Colonic mucosa (tissue), 4 donors: ENCODE measurements at regions not wholly inside any gene's neighbourhood (a gene's known extent, or its start where the extent isn't known, plus 50 kb on each side); places are given as distances from the start of the nearest gene placed in this dataset.
"Not testable (repeated sequence)": the region's sequence is repeated elsewhere in the genome, so short reads cannot be mapped to it uniquely, and the experiment has no call there.

Experiments used
- DNase-seq: peaks from one replicate; pipeline ENCODE4 v3.0.0-alpha.2; 2020
- H3K27ac ChIP-seq: fragments of 200-600 bp; one replicate; pipeline ENCODE4 v1.8.0; 2021
- H3K27me3 ChIP-seq: fragments of 200-600 bp; one replicate; pipeline ENCODE4 v1.8.0; 2021
- H3K36me3 ChIP-seq: fragments of 200-600 bp; one replicate; pipeline ENCODE4 v1.8.0; 2021
- H3K4me1 ChIP-seq: fragments of 200-600 bp; one replicate; pipeline ENCODE4 v1.8.0; 2021; ENCODE audit warnings: mild to moderate bottlenecking
- H3K4me3 ChIP-seq: fragments of 200-600 bp; one replicate; pipeline ENCODE4 v1.8.0; 2021
- H3K9ac ChIP-seq, 2 donors: one replicate each; pipeline ENCODE4 v1.7.0; 2013; ENCODE audit warnings: control low read depth in 2 of 2, low read depth in 2 of 2, low read length in 2 of 2
- H3K9me3 ChIP-seq: fragments of 200-600 bp; one replicate; pipeline ENCODE4 v1.8.0; 2021
- CTCF ChIP-seq: fragments of 200-600 bp; IDR thresholded peaks from one replicate; pipeline ENCODE4 v1.8.0; 2022; ENCODE audit warnings: antibody characterized with exemption, mild to moderate bottlenecking
- intact Hi-C: fragments of 100-400 bp; cut with DNase I; formaldehyde crosslinking; loops from one replicate; pipeline ENCODE4 v1.14.1; 2022
- donor health status: healthy.
- donor health status: DM: no; HTN: no; CAD: no.
- donor health status: DM: no; HTN: no; CAD: no.

- H3K9me3 ChIP-seq = no peaks in the 10 kb centered on the region
- peaks cover 4% of the 10 kb centered on the region for H3K27me3 ChIP-seq
- no peaks in the 10 kb centered on the region for H3K4me1 ChIP-seq
- no peak for TF ChIP-seq CTCF
- no peaks in the 10 kb centered on the region for H3K36me3 ChIP-seq
- no peak overlapping the region for H3K4me3 ChIP-seq
- no peak overlapping the region for H3K9ac ChIP-seq
- H3K27ac ChIP-seq = no peak overlapping the region
- no peak for DNase-seq
- intact Hi-C loops = no loop called here
Observed at GRCh38 chr17:20779521-20779920, 200.0 kb downstream of the CDRT15L2 start.

- intact Hi-C loops = no loop called here
- Histone ChIP-seq H3K36me3 (no peaks in the 10 kb centered on the region), H3K4me1 (no peaks in the 10 kb centered on the region), H3K27ac (no peak overlapping the region), H3K9me3 (no peaks in the 10 kb centered on the region), H3K9ac (no peak overlapping the region), H3K27me3 (peaks cover 4% of the 10 kb centered on the region), H3K4me3 (no peak overlapping the region)
- no peak for TF ChIP-seq CTCF
- no peak for DNase-seq
Observed at GRCh38 chr17:20781260-20781659, 201.7 kb downstream of the CDRT15L2 start.

GRCh38 chr17:20781869-20782268 is 202.3 kb downstream of the CDRT15L2 start:
- intact Hi-C loops, H3K9ac ChIP-seq: not testable (repeated sequence)

GRCh38 chr17:20783091-20783490 is 203.6 kb downstream of the CDRT15L2 start:
- Histone ChIP-seq H3K9ac (no peak overlapping the region), H3K4me1 (no peaks in the 10 kb centered on the region), H3K9me3 (no peaks in the 10 kb centered on the region), H3K27ac (no peak overlapping the region), H3K4me3 (no peak overlapping the region), H3K36me3 (no peaks in the 10 kb centered on the region), H3K27me3 (peaks cover 4% of the 10 kb centered on the region)
- intact Hi-C loops = no loop called here
- no peak for DNase-seq
- TF ChIP-seq CTCF = no peak

More at GRCh38 chr17:20781869-20782268, 202.3 kb downstream of the CDRT15L2 start:
- not testable (repeated sequence) for H3K9me3 ChIP-seq, H3K4me1 ChIP-seq, H3K27me3 ChIP-seq, DNase-seq, H3K4me3 ChIP-seq, H3K27ac ChIP-seq, H3K36me3 ChIP-seq

- H3K4me1 ChIP-seq = no peaks in the 10 kb centered on the region
- DNase-seq = no peak
- peaks cover 4% of the 10 kb centered on the region for H3K27me3 ChIP-seq
- intact Hi-C loops = no loop called here
- no peak for TF ChIP-seq CTCF
- no peak overlapping the region for H3K4me3 ChIP-seq
- no peak overlapping the region for H3K27ac ChIP-seq
- no peak overlapping the region for H3K9ac ChIP-seq
- H3K36me3 ChIP-seq = no peaks in the 10 kb centered on the region
- H3K9me3 ChIP-seq = no peaks in the 10 kb centered on the region
Observed at GRCh38 chr17:20784100-20784665, 204.7 kb downstream of the CDRT15L2 start.

- intact Hi-C loops = no loop called here
- DNase-seq = no peak
- no peaks in the 10 kb centered on the region for H3K9me3 ChIP-seq
- no peak for TF ChIP-seq CTCF
- no peak overlapping the region for H3K4me3 ChIP-seq
- H3K36me3 ChIP-seq = no peaks in the 10 kb centered on the region
- H3K4me1 ChIP-seq = no peaks in the 10 kb centered on the region
- peaks cover 4% of the 10 kb centered on the region for H3K27me3 ChIP-seq
- no peak overlapping the region for H3K27ac ChIP-seq
- H3K9ac ChIP-seq = no peak overlapping the region
Observed at GRCh38 chr17:20787281-20787680, 207.8 kb downstream of the CDRT15L2 start.
